ENCODE measurements at regions not wholly inside any gene's neighbourhood (a gene's known extent, or its start where the extent isn't known, plus 50 kb on each side); places are given as distances from the start of the nearest gene placed in this dataset.

DNA sequence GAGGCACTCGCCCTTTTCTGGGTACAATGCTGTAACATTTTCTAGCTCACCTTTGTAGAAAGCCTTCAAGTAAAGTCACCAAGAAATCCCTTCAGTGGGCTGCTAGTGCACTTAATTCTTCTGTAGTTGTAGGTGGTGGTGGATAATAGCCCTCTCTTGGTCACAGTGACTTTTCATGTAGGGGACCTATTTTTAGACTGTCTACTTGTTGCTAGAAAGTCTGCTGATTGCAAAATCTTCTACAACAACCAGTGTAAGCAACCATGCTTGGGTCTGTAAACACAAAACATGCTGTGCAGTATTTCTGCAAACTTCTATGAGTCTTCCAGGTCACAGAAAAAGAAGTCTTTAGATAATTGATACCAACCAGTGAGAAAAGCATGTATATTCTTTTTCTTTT is 55.6 kb downstream of the PBDC1 start:
- DNase-seq (ENCODE audit: low spot score), result no peak

DNA sequence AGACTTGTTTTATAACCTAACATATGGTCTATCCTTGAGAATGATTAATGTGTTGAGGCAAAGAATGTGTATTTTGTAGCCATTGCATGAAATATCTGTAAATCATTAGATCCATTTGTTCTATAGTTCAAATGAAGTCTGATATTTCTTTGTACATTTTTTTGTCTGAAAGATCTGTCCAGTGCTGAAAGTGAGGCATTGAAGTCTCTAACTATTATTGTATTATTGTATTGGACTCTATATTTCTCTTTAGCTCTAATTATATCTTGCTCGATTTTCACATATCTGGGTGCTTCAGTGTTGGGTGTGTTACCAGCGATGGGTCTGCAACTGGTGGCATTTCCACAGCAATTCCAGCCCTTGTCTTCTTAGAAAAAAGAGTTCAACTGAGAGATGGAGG is 76.0 kb downstream of the PBDC1 start:
- DNase-seq (ENCODE audit: low spot score), result no peak

DNA sequence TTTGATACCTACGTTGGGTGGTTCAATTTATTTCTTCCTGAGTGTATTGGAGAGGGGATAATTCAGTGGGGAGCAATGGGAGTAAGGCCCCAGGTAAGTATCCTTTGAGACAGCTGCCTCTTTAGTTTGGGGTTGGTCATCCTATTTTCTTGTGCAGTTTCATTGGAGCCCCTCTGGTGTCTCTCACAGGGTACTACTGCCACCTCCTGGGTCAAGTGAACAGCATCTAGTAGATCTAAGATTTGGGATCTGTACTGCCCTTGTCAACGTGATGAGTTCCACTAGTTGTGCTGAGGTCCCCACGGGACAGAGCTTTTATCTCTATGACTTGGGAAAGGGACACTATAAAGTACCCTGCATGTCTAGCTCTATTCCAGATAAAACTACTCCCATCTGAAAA is 80.6 kb downstream of the PBDC1 start:
- DNase-seq (ENCODE audit: low spot score), result no peak

DNA sequence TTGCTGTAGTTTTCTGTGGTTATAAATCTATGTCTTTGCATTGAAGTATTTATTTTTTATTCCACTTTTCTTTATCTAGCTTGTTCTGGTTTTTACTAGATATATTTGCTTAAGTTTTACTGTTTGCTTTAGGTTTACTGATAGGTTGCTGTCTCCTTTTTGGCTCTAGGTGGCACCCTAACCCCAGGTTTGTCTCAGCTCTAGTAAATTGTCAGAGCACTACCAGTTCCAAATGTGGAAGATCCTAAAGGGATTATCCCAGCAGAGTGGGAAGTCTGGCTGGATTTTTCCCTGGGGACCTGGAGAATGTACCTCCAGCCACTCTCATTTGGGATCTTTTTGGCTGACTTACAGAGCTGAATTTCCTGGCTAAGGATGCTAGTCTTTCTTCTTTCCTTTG is 106.1 kb downstream of the PBDC1 start:
- peak; percentile 30 for DNase-seq (ENCODE audit: low spot score)
